Endothelial cell of umbilical vein (primary cell): ENCODE measurements at regions not wholly inside any gene's neighbourhood (a gene's known extent, or its start where the extent isn't known, plus 50 kb on each side); places are given as distances from the start of the nearest gene placed in this dataset.

Experiments
- BruUV-seq: library from RNA; stranded (reverse); fragments of 400-500 nt; replicated peaks from 2 replicates; lab custom pipeline; 2021; lab: Mats Ljungman, UMichigan
- CTCF ChIA-PET: fragments of 300-600, 350-600 bp; sonication (Branson Sonifier 250); formaldehyde crosslinking; loops from one replicate; lab custom pipeline; 2021; ENCODE audit warnings: antibody characterized with exemption, inconsistent platforms; lab: Charles Lee
- POLR2A ChIA-PET: fragments of 300-600, 350-600 bp; sonication (Branson Sonifier 250); formaldehyde crosslinking; loops from one replicate; lab custom pipeline; 2021; ENCODE audit warnings: antibody characterized with exemption, inconsistent platforms; lab: Charles Lee
- DNase-seq: peaks from one replicate; pipeline ENCODE4 v3.0.0-alpha.2; 2011; ENCODE audit warnings: low read depth, low spot score
- FAIRE-seq: peaks from 2 replicates; lab custom pipeline; 2011; peaks lifted over from hg19 to GRCh38; lab: Jason Lieb, UNC
- H2AFZ ChIP-seq: 2 replicates; pipeline ENCODE4 v1.6.0; 2012; ENCODE audit warnings: low read depth, low read length, control low read depth, inconsistent platforms
- H3K27ac ChIP-seq: 2 replicates; pipeline ENCODE4 v1.5.1; 2011; ENCODE audit warnings: low read depth, mild to moderate bottlenecking, control low read depth, low read length, moderate library complexity; ENCODE audit not compliant: insufficient read depth
- H3K27me3 ChIP-seq, 2 experiments: 2 replicates each; pipeline versions ENCODE4 v1.6.0 to v1.6.1; 2011; ENCODE audit warnings: low read length in 2 of 2, mixed read lengths in 1 of 2; ENCODE audit not compliant: control insufficient read depth in 2 of 2, insufficient read depth in 2 of 2
- H3K36me3 ChIP-seq, 2 experiments: 2 replicates in 1 of 2; 3 replicates in 1 of 2; pipeline ENCODE4 v1.5.1; 2011; ENCODE audit warnings: low read length in 2 of 2, mild to moderate bottlenecking in 1 of 2, moderate library complexity in 1 of 2; ENCODE audit not compliant: control insufficient read depth in 2 of 2, insufficient read depth in 2 of 2; ENCODE audit errors: extremely low read depth in 1 of 2
- H3K4me1 ChIP-seq: 3 replicates; pipeline ENCODE4 v1.5.1; 2011; ENCODE audit warnings: mild to moderate bottlenecking, low read length; ENCODE audit not compliant: control insufficient read depth, insufficient read depth; ENCODE audit errors: extremely low read depth
- H3K4me2 ChIP-seq: 2 replicates; pipeline ENCODE4 v1.6.1; 2011; ENCODE audit warnings: low read length, control low read depth, mixed read lengths; ENCODE audit not compliant: insufficient read depth
- H3K4me3 ChIP-seq, 3 experiments: fragments of 200-600 bp in 1 of 3; sonication (generic), shearing (Covaris generic) in 1 of 3; replicated peaks in 1 of 3; 2 replicates each; pipeline ENCODE4 v1.5.1; 2011 to 2016; ENCODE audit warnings: control low read depth in 3 of 3, low read length in 3 of 3, mild to moderate bottlenecking in 2 of 3, inconsistent platforms in 1 of 3, low read depth in 1 of 3, moderate library complexity in 1 of 3; ENCODE audit not compliant: insufficient read depth in 1 of 3
- H3K79me2 ChIP-seq: 2 replicates; pipeline ENCODE4 v1.6.0; 2012; ENCODE audit warnings: low read length, inconsistent platforms; ENCODE audit not compliant: control insufficient read depth, insufficient read depth
- H3K9ac ChIP-seq: replicated peaks from 2 replicates; pipeline ENCODE3; 2011; ENCODE audit warnings: low read length, control low read depth; ENCODE audit not compliant: insufficient read depth; ENCODE audit errors: extremely low read depth
- H3K9me1 ChIP-seq: replicated peaks from 3 replicates; pipeline ENCODE4 v1.6.0; 2011; ENCODE audit warnings: mild to moderate bottlenecking, low read length; ENCODE audit not compliant: control insufficient read depth, insufficient read depth; ENCODE audit errors: extremely low read depth
- H3K9me3 ChIP-seq: replicated peaks from 2 replicates; pipeline ENCODE4 v1.5.1; 2012; ENCODE audit warnings: low read length, inconsistent platforms; ENCODE audit not compliant: control insufficient read depth, insufficient read depth
- H4K20me1 ChIP-seq: replicated peaks from 2 replicates; pipeline ENCODE3; 2011; ENCODE audit warnings: mild to moderate bottlenecking, low read length; ENCODE audit not compliant: control insufficient read depth, insufficient read depth; ENCODE audit errors: extremely low read depth
- EZH2 ChIP-seq: IDR thresholded peaks from 2 replicates; pipeline ENCODE4 v1.6.1; 2012; ENCODE audit warnings: borderline replicate concordance, low read depth, mild to moderate bottlenecking, moderate library complexity, low read length, inconsistent platforms; ENCODE audit not compliant: severe bottlenecking
- FOS ChIP-seq: IDR thresholded peaks from 2 replicates; pipeline ENCODE4 v1.6.1; 2011; ENCODE audit warnings: mild to moderate bottlenecking, low read length, moderate library complexity, borderline replicate concordance; ENCODE audit not compliant: insufficient read depth
- GATA2 ChIP-seq: IDR thresholded peaks from 2 replicates; pipeline ENCODE4 v1.7.0; 2011; ENCODE audit warnings: low read depth, mild to moderate bottlenecking, moderate library complexity, mixed read lengths, low read length; ENCODE audit not compliant: insufficient read length, insufficient read depth
- JUN ChIP-seq: IDR thresholded peaks from 2 replicates; pipeline ENCODE4 v1.6.1; 2011; ENCODE audit warnings: borderline replicate concordance, low read depth; ENCODE audit not compliant: insufficient read length, insufficient read depth
- MAX ChIP-seq: IDR thresholded peaks from 2 replicates; pipeline ENCODE4 v1.6.1; 2011; ENCODE audit not compliant: insufficient read depth, insufficient read length
- MYC ChIP-seq: IDR thresholded peaks from one replicate; pipeline ENCODE4 v1.6.1; 2011; ENCODE audit warnings: mild to moderate bottlenecking, low read depth, low read length
- POLR2A ChIP-seq: IDR thresholded peaks from 2 replicates; pipeline ENCODE4 v1.6.1; 2012; ENCODE audit warnings: low read depth, mild to moderate bottlenecking, control low read depth, low read length
- POLR2AphosphoS5 ChIP-seq: IDR thresholded peaks from 2 replicates; pipeline ENCODE4 v1.6.1; 2012; ENCODE audit warnings: low read depth, mild to moderate bottlenecking, control low read depth, low read length, moderate library complexity; ENCODE audit not compliant: insufficient read depth
- dilution Hi-C: fragments of 300-500 bp; cut with MboI; formaldehyde crosslinking; loops from one replicate; pipeline ENCODE4 v1.15.0; 2019; ENCODE audit warnings: low sequenced_read_pairs; ENCODE audit not compliant: extremely low pct_ligation_motif_present
- intact Hi-C: fragments of 100-400 bp; cut with micrococcal nuclease; formaldehyde crosslinking; loops from one replicate; pipeline ENCODE4 v1.10.0; 2022
- TF ChIP-seq, protein P1 (sequence below), 2 donors: IDR thresholded peaks; 1 replicate in 1 of 2; 2 replicates in 1 of 2; pipeline ENCODE4 v1.5.1; 2011; ENCODE audit warnings: low read length in 2 of 2, mild to moderate bottlenecking in 2 of 2, moderate library complexity in 2 of 2, control low read depth in 1 of 2, inconsistent platforms in 1 of 2, low read depth in 1 of 2; ENCODE audit not compliant: insufficient read depth in 1 of 2; ENCODE audit errors: extremely low read depth in 1 of 2

DNA sequence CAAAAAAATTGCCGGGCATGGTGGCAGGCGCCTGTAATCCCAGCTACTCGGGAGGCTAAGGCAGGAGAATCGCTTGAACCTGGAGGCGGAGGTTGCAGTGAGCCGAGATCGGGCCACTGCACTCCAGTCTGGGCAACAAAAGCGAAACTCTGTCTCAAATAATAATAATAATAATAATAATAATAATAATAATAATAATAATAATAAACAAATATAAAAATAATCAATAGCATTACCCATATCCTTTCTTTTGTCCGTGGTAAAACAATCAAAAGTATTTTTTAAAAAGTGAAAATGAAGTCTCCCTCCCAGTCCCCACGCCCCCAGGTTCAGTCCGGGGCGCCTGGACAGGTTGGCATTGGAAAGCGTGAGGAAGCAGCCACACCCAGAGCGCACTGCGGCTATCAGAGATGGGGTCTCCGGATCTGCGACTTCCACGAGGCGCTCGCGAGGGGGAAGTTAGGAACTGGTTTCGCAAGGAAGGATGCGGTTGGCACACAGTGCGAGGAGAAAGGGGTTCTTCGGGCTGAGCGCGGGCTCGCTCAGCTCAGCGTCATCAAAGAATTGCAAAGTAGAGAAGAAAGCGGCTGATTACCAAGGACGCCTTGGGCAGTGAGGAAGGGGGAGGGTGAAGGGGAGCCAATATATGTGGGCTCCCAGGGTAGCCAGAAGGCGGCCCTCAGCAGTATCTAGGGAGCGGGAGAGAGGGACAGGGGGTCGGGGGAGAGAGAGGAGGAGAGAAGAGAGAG, 69.5 kb upstream of the EPHB3 start:
- Histone ChIP-seq H3K9ac (no peak overlapping the region), H3K36me3 (no peaks in the 10 kb centered on the region), H3K27ac (no peak overlapping the region), H3K27me3 (peaks cover 48 to 70% of the 10 kb centered on the region in 2 experiments), H4K20me1 (no peaks in the 10 kb centered on the region), H3K9me1 (no peaks in the 10 kb centered on the region), H3K9me3 (no peaks in the 10 kb centered on the region), H3K79me2 (no peaks in the 10 kb centered on the region), H3K4me3 (no peak overlapping the region), H2AFZ (no peak overlapping the region), H3K4me1 (no peaks in the 10 kb centered on the region), H3K4me2 (no peak overlapping the region)
- TF ChIP-seq MAX, result no peak
- TF ChIP-seq EZH2, result peak; percentile 71
- ChIA-PET POLR2A (no interaction called here), CTCF (interaction anchor here (1.8 kb wide), 1 partner anchor 22 kb away, joined by 5 read pairs; no protein-coding TSS in a partner anchor)
- FAIRE-seq, result no peak
- BruUV-seq, result no TSS peak
- dilution Hi-C loops (no loop called here), intact Hi-C loops (no loop called here)
- DNase-seq, result no peak

GRCh38 chr3:184496933-184497332, 64.7 kb upstream of the EPHB3 start:
- H3K9ac ChIP-seq, result no peak overlapping the region
- no peak for TF ChIP-seq EZH2
- TF ChIP-seq JUN, result no peak
- no peak for TF ChIP-seq GATA2
- no peak for TF ChIP-seq MYC
- TF ChIP-seq POLR2A, result no peak
- TF ChIP-seq FOS, result no peak
- TF ChIP-seq POLR2AphosphoS5, result no peak
- TF ChIP-seq, protein P1, sequence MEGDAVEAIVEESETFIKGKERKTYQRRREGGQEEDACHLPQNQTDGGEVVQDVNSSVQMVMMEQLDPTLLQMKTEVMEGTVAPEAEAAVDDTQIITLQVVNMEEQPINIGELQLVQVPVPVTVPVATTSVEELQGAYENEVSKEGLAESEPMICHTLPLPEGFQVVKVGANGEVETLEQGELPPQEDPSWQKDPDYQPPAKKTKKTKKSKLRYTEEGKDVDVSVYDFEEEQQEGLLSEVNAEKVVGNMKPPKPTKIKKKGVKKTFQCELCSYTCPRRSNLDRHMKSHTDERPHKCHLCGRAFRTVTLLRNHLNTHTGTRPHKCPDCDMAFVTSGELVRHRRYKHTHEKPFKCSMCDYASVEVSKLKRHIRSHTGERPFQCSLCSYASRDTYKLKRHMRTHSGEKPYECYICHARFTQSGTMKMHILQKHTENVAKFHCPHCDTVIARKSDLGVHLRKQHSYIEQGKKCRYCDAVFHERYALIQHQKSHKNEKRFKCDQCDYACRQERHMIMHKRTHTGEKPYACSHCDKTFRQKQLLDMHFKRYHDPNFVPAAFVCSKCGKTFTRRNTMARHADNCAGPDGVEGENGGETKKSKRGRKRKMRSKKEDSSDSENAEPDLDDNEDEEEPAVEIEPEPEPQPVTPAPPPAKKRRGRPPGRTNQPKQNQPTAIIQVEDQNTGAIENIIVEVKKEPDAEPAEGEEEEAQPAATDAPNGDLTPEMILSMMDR (IDR thresholded peaks at IDR 0.05; ENCODE audit: extremely low read depth in 1 of 2, insufficient read depth in 1 of 2, low read depth in 1 of 2, low read length in 2 of 2), result no peak
- TF ChIP-seq MAX, result no peak
- H4K20me1 ChIP-seq, result no peaks in the 10 kb centered on the region
- peaks cover 23 to 45% of the 10 kb centered on the region in 2 experiments for H3K27me3 ChIP-seq
- no peaks in the 10 kb centered on the region for H3K4me1 ChIP-seq
- H3K9me1 ChIP-seq, result no peaks in the 10 kb centered on the region
- no peak for FAIRE-seq
- H3K4me3 ChIP-seq, result no peak overlapping the region
- POLR2A ChIA-PET, result interaction anchor here (0.7 kb wide), 1 partner anchor 988 kb away, joined by 5 read pairs; no protein-coding TSS in a partner anchor
- H3K36me3 ChIP-seq, result no peaks in the 10 kb centered on the region
- H3K9me3 ChIP-seq, result no peaks in the 10 kb centered on the region
- CTCF ChIA-PET, result interaction anchor here (1.2 kb wide), 1 partner anchor 17 kb away, joined by 3 read pairs; no protein-coding TSS in a partner anchor
- no peaks in the 10 kb centered on the region for H3K79me2 ChIP-seq
- no TSS peak for BruUV-seq
- no peak overlapping the region for H3K4me2 ChIP-seq
- H3K27ac ChIP-seq, result no peak overlapping the region
- H2AFZ ChIP-seq, result no peak overlapping the region
- intact Hi-C loops, result no loop called here
- dilution Hi-C loops, result no loop called here
- no peak for DNase-seq
